Thoracic aorta (tissue), 2 donors: ENCODE measurements at regions not wholly inside any gene's neighbourhood (a gene's known extent, or its start where the extent isn't known, plus 50 kb on each side); places are given as distances from the start of the nearest gene placed in this dataset.

ENCODE experiments used
- ATAC-seq: fragments of 150-250 bp; one replicate; pipeline ENCODE4 v1.8.0; 2017; ENCODE audit warnings: low read depth; ENCODE audit not compliant: insufficient number of reproducible peaks, low FRiP score
- DNase-seq: peaks from one replicate; pipeline ENCODE4 v3.0.0-alpha.2; 2020; ENCODE audit warnings: low spot score
- H3K27ac ChIP-seq, 2 donors: fragments of 200-600 bp; sonication (generic); 1 replicate in 1 of 2; 2 replicates in 1 of 2; pipeline ENCODE4 v1.5.1; 2016; ENCODE audit warnings: mild to moderate bottlenecking in 2 of 2, moderate library complexity in 2 of 2
- H3K27me3 ChIP-seq: fragments of 200-600 bp; sonication (generic); replicated peaks from 2 replicates; pipeline ENCODE4 v1.6.0; 2016; ENCODE audit warnings: mild to moderate bottlenecking; ENCODE audit not compliant: insufficient read depth
- H3K36me3 ChIP-seq: fragments of 200-600 bp; sonication (generic); one replicate; pipeline ENCODE4 v1.5.1; 2016
- H3K4me1 ChIP-seq, 2 donors: fragments of 200-600 bp; sonication (generic); 1 replicate in 1 of 2; 2 replicates in 1 of 2; pipeline versions ENCODE4 v1.5.1 to v1.6.0; 2016; ENCODE audit warnings: low read depth in 2 of 2, mild to moderate bottlenecking in 1 of 2; ENCODE audit not compliant: control insufficient read depth in 1 of 2
- H3K4me3 ChIP-seq: fragments of 200-600 bp; sonication (generic); 2 replicates; pipeline ENCODE4 v1.5.1; 2016; ENCODE audit warnings: mild to moderate bottlenecking
- H3K9me3 ChIP-seq: fragments of 200-600 bp; sonication (generic); 2 replicates; pipeline ENCODE4 v1.5.1; 2016
- CTCF ChIP-seq: fragments of 200-600 bp; sonication (generic); IDR thresholded peaks from one replicate; pipeline ENCODE4 v1.5.1; 2019; ENCODE audit warnings: antibody characterized with exemption

GRCh38 chr17:53090770-53091169 is 732.0 kb upstream of the KIF2B start:
- DNase-seq (no peak), ATAC-seq (no peak)
- H3K9me3 ChIP-seq, result no peaks in the 10 kb centered on the region
- H3K27me3 ChIP-seq, result no peaks in the 10 kb centered on the region
- no peaks in the 10 kb centered on the region for H3K36me3 ChIP-seq
- no peaks in the 10 kb centered on the region for H3K4me1 ChIP-seq
- no peak for TF ChIP-seq CTCF
- H3K4me3 ChIP-seq, result no peak overlapping the region
- H3K27ac ChIP-seq, result no peak overlapping the region

GRCh38 chr17:53088481-53088880 is 734.2 kb upstream of the KIF2B start:
- Histone ChIP-seq H3K27ac (no peak overlapping the region), H3K4me1 (no peaks in the 10 kb centered on the region), H3K9me3 (no peaks in the 10 kb centered on the region), H3K4me3 (no peak overlapping the region), H3K27me3 (no peaks in the 10 kb centered on the region), H3K36me3 (no peaks in the 10 kb centered on the region)
- TF ChIP-seq CTCF, result no peak
- ATAC-seq (no peak), DNase-seq (no peak)

GRCh38 chr17:53061446-53061845 is 761.3 kb upstream of the KIF2B start:
- TF ChIP-seq CTCF, result no peak
- no peak for DNase-seq
- H3K27me3 ChIP-seq, result no peaks in the 10 kb centered on the region
- no peaks in the 10 kb centered on the region for H3K36me3 ChIP-seq
- no peak overlapping the region for H3K4me3 ChIP-seq
- ATAC-seq, result no peak
- no peak overlapping the region for H3K27ac ChIP-seq
- H3K9me3 ChIP-seq, result peaks cover 4% of the 10 kb centered on the region
- H3K4me1 ChIP-seq, result no peaks in the 10 kb centered on the region

GRCh38 chr17:53058031-53058430 is 764.7 kb upstream of the KIF2B start:
- Histone ChIP-seq H3K36me3 (no peaks in the 10 kb centered on the region), H3K9me3 (peaks cover 4% of the 10 kb centered on the region)

GRCh38 chr17:53046781-53047180 is 775.9 kb upstream of the KIF2B start:
- no peak for TF ChIP-seq CTCF
- H3K9me3 ChIP-seq, result no peaks in the 10 kb centered on the region
- no peak for ATAC-seq
- no peak overlapping the region for H3K4me3 ChIP-seq
- H3K4me1 ChIP-seq, result no peaks in the 10 kb centered on the region
- DNase-seq, result no peak
- H3K36me3 ChIP-seq, result no peaks in the 10 kb centered on the region
- no peak overlapping the region for H3K27ac ChIP-seq
- no peaks in the 10 kb centered on the region for H3K27me3 ChIP-seq

More at GRCh38 chr17:53058031-53058430, 764.7 kb upstream of the KIF2B start:
- no peak overlapping the region for H3K4me3 ChIP-seq
- no peak overlapping the region for H3K27ac ChIP-seq
- DNase-seq, result no peak
- TF ChIP-seq CTCF, result no peak
- H3K4me1 ChIP-seq, result no peaks in the 10 kb centered on the region
- H3K27me3 ChIP-seq, result no peaks in the 10 kb centered on the region
- ATAC-seq, result no peak
